Amygdala (tissue), 56 donors: ENCODE measurements at regions not wholly inside any gene's neighbourhood (a gene's known extent, or its start where the extent isn't known, plus 50 kb on each side); places are given as distances from the start of the nearest gene placed in this dataset.

ENCODE experiments used
- DNase-seq, 56 donors: peaks; one replicate each; lab custom pipeline; 2025; lab: John Stamatoyannopoulos, UW

DNA sequence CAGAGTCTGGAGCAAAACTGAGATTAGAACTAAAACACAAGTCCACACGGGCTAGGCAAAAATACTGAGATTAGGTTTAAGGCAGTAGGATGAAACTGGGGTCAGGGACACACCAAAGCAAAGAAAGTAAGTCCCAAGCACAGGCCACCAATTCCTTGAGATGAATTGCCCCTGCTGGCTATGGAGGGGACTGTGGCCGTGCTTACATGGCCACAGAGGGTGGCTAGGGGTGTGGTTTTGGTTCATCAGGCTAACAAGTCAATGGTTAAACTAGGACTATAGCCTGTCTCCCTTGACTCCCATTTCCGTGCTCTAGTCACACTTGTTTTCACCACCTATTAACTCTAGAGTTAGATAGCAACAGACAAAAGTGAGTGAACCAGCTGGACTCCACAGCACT, 394.8 kb downstream of the PBX1 start:
- DNase-seq, result no peak

DNA sequence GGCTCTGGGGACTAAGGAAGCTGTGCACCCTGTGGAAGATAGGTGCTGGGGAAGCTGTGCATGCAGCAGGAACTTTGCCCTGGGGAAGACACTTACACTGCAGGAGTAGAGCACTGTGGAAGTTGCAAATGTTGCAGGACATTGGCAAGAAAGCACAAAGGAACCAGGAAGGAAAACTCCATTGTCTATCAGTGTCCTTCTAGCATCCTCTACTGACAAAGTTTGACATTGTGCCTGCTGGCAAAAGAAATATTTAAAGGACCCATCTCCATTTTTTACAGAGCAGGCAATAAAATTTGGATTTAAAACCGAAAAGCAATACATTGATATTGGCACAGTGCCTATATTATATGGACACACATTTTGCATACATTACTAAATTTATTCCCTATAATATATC, 394.1 kb downstream of the PBX1 start:
- DNase-seq, result no peak

DNA sequence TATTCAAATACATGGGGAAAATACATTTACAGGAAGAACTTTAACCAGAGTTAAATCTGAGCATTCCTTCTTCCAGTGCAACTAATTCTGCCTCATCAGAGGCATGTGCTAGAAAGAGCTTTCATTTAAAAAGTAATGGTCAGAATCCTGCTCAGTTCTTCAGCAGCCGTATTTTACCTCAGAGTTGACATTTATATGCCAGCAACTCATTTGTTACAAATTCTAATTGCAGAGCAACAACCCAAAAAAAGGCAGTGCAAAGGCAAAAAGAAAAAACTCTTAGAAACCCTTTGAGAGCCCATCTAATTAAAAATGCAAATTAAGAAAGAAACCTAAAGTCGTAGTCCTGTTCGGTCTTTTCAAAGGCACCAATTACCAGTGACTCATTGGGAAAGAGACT, 392.5 kb downstream of the PBX1 start:
- no peak for DNase-seq

DNA sequence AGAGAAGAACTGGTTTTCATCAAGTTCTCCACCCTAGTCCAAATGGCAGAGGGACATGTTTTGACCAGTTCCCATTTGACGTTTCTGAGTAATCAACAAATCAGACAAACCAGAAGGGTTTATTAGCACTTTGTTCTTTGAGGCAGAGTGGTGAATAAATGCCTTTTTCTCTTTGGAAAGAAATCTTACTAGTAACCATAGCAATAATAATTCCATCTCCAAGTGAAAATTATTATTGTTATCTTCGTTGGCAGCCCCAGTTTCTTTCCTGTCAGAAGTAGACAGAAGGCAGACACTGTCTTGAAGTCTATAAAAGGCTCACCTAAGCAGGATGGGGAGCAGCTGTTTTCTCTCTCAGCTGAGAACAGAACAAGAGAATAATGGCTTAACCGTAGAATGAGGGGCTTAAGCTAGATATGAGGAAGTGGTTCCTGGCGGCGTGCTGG, 391.6 kb downstream of the PBX1 start:
- no peak for DNase-seq

DNA sequence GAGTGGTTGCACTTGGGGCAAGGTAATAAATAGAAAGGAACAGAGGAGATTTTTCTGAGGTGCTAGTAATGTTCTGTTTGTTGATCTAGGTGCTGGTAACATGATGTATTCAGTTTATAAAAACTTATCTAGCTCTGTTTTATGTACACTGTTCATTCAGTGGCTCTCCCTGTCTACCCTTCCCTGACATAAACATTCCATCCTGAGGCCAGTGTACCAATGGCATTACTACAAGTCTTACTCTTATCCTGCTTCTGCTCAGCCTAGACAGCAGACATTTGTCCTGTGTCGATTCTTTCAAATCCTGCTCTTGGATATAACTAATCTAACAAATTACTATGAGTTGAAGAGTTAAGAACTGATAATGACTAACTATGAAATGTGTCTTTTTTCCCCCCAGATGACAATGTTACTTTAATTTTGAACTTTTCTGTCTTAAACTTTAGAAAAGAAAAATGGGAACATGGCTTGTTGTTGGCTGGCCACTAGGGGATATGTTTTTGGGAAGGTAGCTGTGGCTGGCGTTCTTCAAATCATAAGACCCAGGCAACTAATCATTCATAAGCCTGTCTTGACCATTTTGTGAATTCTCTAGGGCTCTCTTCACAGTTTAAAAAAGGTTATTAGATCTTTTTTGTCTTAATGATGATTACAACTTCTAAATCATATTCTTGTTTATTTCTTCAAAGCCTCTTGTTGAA, 390.9 kb downstream of the PBX1 start:
- no peak for DNase-seq

DNA sequence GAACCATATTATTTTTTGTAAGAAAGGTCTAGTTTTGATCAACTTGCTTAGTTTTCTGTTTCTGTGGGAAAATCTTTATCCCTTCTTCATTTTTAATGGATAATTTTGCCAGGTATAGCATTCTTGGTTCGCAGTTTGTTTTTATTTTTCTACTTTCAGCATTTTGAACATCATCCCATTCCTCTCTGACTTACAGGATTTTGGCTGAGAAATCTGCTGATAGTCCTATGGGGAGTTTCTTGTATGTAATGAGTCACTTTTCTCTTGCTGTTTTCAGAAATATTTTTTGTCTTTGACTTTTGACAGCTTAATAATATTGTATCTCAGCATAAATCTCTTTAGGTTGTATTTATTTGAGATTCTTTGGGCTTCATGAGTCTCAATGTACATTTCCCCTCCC, 389.1 kb downstream of the PBX1 start:
- no peak for DNase-seq

DNA sequence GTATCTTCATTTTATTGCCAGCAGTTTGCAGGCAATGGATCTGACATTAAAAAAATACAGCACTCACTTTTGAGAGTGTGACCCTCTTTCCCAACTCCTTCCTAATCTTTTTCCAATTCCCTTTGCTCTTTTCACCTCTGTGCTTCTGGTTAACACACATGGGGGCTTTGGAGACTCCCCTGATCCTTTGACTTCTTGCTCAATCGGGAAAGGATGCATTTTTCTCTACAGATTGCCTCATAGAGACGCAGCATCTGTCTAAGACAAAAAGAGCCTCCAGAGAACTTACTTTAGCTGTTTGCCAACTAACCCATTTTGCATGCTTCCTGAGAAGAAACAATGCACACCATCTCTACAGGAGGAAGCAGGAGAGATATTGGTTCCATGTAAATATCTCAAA, 378.3 kb downstream of the PBX1 start:
- no peak for DNase-seq

DNA sequence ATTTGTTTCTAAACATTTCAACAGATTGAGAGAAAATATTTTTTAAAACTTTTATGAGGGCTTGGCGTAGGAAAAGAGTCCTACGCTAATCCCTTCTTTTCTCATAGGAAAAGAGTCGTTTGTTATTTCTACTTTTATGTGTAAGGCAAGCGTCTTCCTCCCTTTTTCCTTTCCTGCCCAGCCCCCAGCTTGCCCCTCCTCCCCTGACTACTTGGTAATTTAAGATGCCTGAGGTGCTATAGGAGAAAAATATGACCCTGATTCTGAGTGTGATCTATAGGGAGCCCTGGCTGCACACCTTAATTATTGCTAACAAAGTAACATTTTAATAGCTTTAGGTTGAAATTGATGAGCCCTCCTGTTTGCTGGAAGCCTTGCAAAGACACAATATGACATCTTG, 373.6 kb downstream of the PBX1 start:
- DNase-seq, result no peak

DNA sequence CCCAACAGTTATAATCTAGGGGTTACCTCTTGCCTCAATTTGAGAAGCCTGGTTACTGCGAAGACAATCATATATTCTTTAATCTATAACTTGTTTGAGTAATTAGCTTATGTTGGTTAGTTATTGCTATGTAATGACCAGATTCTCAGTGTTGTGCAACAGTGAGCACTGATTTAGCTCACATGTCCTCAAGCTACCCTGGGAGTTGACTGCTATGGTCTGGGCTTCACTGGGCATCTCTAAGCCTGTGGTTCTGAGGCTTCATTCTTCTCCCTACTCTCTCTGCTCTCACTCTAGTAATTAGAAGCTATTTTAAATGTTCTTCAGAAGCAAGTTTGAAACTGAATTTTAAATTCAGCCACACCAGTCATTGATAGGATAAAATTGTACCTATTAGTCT, 371.8 kb downstream of the PBX1 start:
- no peak for DNase-seq

DNA sequence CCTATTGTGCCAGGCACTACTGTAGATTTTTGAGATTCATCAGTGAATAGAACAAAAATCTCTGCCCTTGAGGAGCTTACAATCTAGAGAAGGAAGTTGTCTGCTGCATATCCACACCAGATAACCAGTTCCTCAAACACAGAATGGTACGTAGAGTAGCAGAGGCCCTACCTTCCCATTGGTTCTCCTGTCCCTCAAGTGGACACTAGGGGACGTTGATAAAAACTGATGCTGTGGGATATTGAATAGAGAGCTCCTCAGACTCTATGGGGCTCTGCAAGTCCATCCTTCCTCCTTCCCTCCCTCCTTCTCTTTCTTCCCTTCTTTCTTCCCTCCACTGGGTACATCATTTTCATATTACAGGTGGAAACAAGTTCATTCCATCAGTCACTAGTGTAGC, 371.3 kb downstream of the PBX1 start:
- no peak for DNase-seq

DNA sequence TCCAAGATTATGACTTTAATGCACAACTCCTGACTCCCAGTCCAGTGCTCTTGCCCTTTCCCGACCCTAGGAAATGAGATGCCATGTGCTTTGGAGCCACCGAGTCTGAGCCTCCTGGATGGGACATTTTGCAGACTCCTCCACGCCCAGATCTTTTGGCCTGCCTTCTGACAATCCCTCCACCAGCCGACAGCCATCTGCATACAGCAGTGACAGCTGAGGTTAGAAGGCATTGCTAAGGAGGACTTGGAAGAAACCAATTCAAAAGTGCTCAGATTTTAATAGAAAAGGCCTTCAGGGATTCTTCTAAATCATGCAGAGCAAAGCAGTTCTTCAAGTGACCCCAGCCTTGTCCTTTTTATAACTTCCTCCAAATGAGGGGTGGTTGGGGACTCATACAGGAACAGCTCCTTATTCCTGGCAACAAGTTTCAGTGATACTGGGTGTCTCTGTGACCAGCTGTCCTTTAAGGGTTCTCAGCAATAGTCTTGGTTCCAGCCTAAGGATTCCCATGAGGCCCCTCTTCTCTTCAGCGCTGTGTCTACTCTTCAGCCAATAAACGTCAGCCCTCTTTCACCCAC, 369.3 kb downstream of the PBX1 start:
- DNase-seq, result no peak

DNA sequence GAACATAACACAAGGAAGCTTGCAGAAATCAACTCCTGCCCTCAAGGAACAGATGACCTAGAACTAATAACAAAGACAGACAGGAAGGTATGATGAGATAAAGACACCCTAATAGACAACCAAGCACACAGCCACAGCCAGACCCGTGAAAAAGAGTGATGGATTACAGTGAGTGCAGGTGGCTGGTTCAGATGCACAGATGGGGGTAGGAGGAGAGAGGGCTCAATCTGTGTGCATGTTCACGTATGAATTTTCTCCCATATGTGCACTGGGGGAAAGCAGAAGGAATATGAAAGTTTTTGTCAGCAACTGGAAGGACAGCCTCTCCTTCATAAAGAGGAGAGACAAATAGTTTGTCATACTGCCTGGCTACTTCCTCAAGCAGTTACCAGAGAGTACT, 367.1 kb downstream of the PBX1 start:
- DNase-seq, result no peak

DNA sequence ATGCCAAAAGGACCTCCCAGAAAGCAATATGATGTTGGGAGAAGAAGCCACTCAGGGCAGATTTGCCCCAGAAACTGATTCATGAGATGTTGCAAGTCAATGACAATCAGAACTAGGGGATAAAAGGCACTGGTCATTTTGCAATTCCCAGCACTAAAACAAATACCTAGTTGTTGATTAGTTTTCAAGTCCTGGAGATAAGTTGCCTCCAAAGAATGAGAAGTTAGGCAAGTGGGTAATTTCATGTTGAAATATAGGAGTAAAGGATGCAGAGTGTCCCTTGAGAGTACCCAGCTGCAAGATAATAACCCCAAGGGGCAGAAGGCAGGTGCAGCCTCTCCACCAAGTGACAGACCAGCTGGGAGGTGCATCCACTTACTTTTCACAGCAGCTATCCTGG, 363.6 kb downstream of the PBX1 start:
- DNase-seq, result no peak

DNA sequence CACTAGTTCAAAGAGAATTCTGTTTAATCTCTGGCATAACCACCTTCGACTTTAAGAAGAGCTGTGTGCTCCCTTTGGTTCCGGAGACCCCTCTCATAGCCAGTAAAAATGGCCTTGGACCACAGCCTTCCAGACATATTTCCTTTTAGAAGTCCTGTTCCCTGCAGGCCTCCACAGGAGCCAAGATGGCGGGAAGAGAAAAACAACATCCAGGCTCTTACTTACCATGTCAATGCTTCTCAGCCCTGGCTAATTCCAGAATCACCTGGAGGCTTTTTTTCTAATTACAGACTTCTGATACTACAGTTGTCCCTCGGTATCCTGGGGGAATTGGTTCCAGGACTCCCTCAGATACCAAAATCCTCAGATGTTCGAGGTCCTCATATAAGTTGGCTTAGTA, 362.5 kb downstream of the PBX1 start:
- no peak for DNase-seq

DNA sequence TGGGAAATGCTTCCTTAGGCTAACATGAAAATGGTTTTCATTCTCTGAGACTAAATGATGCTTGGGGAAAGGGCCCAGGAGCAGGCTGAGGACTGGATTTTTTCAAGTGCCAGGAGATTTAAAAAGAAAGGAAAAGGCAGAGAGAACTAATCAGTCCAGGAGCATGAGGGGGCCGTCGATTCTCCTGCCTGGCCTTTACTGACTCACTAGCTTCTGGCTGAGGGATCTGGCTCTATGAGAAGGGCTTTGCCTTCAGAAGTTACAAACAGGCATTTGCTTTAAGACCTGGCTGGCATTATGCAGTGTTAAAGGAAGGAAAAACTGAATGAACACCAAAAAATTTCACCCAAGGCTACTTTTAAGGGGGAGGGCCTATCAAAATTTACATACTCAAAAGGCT, 359.2 kb downstream of the PBX1 start:
- no peak for DNase-seq

DNA sequence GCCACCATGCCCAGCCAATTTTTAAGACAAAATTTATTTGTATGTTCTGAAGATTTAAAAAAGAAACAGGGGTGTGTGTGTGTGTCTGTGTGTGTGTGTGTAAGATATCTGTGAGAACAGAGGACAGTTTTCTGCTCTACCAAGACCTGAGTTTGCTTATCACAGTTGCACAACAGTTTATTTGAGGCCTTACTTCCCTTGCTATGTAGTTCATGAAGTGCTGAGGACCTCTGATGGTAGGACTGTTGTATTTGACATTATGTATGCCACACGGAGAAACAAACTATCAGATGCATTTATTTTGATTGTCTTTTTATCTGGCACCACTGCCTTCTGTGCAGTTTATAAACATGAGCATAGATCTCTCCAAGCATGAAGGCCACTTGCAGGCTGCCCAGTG, 355.2 kb downstream of the PBX1 start:
- peak in 3 of 56 donors; percentile 5 to 13 (median 10) for DNase-seq

DNA sequence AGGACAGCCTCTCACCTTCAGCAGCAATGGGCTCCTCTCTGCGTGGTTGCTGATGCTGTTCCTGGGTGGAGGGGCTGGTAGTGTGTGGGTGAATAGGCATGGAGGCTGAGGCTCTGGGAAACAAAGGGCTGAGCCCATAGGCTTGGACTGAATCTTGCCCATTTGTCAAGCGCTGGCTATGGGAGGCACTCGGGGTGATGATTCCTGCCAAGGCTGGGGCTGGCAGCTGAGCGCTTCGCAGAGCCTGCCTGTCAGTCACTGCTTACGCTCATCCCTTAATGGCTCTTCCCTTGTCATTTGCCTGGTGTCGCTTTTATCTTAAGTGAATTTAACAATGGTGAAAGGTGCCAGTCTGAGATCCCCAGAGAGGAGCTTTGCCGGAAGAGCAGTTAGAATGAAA, 353.3 kb downstream of the PBX1 start:
- DNase-seq, result no peak

DNA sequence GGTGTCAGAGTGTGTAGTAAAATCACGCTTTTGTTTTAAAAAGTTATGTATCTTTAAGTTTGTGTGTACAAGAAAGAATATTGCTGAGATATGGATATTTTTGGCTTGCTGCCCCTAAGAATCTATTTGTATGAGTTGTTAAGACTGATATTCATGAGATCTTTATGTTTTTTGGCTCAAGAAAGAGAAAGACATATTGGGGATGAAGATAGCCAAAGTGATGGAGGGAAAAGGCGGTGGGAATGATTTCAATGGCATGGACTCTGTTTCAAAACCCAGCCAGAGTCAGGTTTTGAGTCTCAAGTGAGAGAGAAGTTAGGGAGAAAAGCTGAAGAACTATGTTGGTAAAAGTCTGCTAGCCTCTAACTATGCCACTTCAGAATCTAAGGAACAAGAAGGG, 351.7 kb downstream of the PBX1 start:
- DNase-seq, result no peak

DNA sequence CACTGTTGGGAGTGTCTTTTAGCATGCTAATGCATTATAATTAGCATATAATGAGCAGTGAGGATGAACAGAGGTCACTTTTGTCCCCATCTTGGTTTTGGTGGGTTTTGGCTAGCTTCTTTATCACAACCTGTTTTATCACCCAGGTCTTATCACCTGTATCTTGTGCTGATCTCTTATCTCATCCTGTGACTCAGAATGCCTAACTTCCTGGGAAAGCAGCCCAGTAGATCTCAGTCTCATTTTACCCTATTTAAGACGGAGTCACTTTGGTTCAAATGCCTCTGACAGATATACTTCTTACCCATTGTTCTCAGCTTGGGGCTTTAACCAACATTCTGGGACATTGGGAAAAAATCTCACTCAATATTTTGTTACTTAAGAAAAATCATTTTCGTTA, 348.7 kb downstream of the PBX1 start:
- no peak for DNase-seq

DNA sequence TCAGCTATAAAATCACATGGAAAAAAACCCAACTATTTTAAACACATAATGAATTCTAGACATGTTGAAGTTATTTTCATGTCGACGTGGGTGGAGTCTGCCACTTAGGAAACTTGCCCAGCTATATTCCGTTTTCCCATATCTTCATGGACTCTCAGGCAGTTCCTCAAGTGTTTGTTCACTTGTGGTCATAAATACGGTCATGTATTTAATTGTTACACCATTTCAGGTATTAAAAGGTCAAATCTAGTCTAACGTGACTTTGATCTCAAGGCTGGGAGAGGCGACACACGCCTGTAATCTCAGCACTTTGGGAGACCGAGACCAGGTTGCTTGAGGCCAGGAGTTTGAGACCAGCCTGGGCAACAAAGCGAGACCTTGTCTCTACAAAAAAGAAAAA, 346.9 kb downstream of the PBX1 start:
- DNase-seq, result no peak

DNA sequence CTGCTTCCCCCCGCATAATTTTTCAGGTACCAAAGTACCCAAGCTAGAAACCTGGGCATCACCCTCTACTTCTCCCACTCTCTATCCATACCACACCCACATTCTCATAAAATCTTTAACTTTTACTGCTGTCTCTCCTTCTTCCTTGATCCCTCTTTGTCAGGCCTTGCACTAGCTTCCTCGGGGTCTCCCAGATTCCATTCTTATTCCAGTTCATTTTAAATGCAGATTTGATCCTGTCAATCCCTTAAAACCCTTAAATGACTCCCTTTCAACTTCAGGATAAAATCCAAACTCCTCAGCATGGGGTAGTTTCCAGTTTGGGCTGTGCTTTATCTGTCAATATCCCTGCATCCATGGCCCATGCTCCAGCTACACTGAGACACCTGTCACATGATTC, 343.5 kb downstream of the PBX1 start:
- DNase-seq, result no peak
